Ishikawa (cell line): ENCODE measurements at regions not wholly inside any gene's neighbourhood (a gene's known extent, or its start where the extent isn't known, plus 50 kb on each side); places are given as distances from the start of the nearest gene placed in this dataset.

Experiments used
- EP300 ChIP-seq: IDR thresholded peaks from 2 replicates; pipeline ENCODE4 v1.6.1; 2012; ENCODE audit warnings: borderline replicate concordance
- RAD21 ChIP-seq: IDR thresholded peaks from 2 replicates; pipeline ENCODE4 v1.6.1; 2012; ENCODE audit warnings: low read depth

GRCh38 chr14:44383636-44384035, 123.4 kb downstream of the FSCB start:
- TF ChIP-seq RAD21 (no peak), EP300 (no peak)
